Astrocyte of the spinal cord (primary cell): ENCODE measurements at regions not wholly inside any gene's neighbourhood (a gene's known extent, or its start where the extent isn't known, plus 50 kb on each side); places are given as distances from the start of the nearest gene placed in this dataset.

ENCODE experiments used
- DNase-seq: peaks from one replicate; pipeline ENCODE4 v3.0.0; 2011; ENCODE audit warnings: low read depth, low spot score
- H3K4me3 ChIP-seq: 2 replicates; pipeline ENCODE4 v1.5.1; 2011; ENCODE audit warnings: low read depth, mild to moderate bottlenecking, low read length, moderate library complexity
- CTCF ChIP-seq: IDR thresholded peaks from 2 replicates; pipeline ENCODE4 v1.5.1; 2012; ENCODE audit warnings: low read depth, mild to moderate bottlenecking, low read length, inconsistent platforms
- in situ Hi-C: cut with HindIII; loops from 2 replicates; pipeline ENCODE4 v1.10.0; 2017; ENCODE audit warnings: low sequenced_read_pairs

- no peak overlapping the region for H3K4me3 ChIP-seq
- in situ Hi-C loops, result no loop called here
- TF ChIP-seq CTCF, result no peak
- no peak for DNase-seq
Observed at GRCh38 chr5:57063773-57064172, 110.1 kb upstream of the GPBP1 start.

GRCh38 chr5:57066924-57067596, 106.8 kb upstream of the GPBP1 start:
- no peak overlapping the region for H3K4me3 ChIP-seq
- TF ChIP-seq CTCF, result no peak
- in situ Hi-C loops, result no loop called here
- no peak for DNase-seq

GRCh38 chr5:57067597-57067924, 106.3 kb upstream of the GPBP1 start:
- no peak for TF ChIP-seq CTCF
- DNase-seq, result peak; percentile 1
- in situ Hi-C loops, result no loop called here
- no peak overlapping the region for H3K4me3 ChIP-seq

- in situ Hi-C loops, result no loop called here
- no peak overlapping the region for H3K4me3 ChIP-seq
- no peak for DNase-seq
- no peak for TF ChIP-seq CTCF
Observed at GRCh38 chr5:57069115-57069835, 104.6 kb upstream of the GPBP1 start.

- in situ Hi-C loops, result no loop called here
- H3K4me3 ChIP-seq, result no peak overlapping the region
- DNase-seq, result no peak
- TF ChIP-seq CTCF, result no peak
Observed at GRCh38 chr5:57072218-57072892, 101.5 kb upstream of the GPBP1 start.

- no peak for TF ChIP-seq CTCF
- no peak overlapping the region for H3K4me3 ChIP-seq
- in situ Hi-C loops, result no loop called here
- peak; percentile 1 for DNase-seq
Observed at GRCh38 chr5:57082441-57083067, 91.3 kb upstream of the GPBP1 start.
